Peyer's patch (tissue), 4 donors: ENCODE measurements at regions not wholly inside any gene's neighbourhood (a gene's known extent, or its start where the extent isn't known, plus 50 kb on each side); places are given as distances from the start of the nearest gene placed in this dataset.

Experiments used
- CTCF ChIP-seq, 6 experiments: fragments of 450-650 bp in 4 of 6; fragments of 200-600 bp in 2 of 6; sonication (generic) in 1 of 6; IDR thresholded peaks; one replicate each; pipeline ENCODE4 v1.5.1; 2017 to 2019; ENCODE audit warnings: antibody characterized with exemption in 6 of 6, mild to moderate bottlenecking in 3 of 6, moderate library complexity in 1 of 6
- POLR2A ChIP-seq, 2 donors: fragments of 450-650 bp; IDR thresholded peaks; one replicate each; pipeline ENCODE4 v1.5.1; 2017; ENCODE audit warnings: antibody characterized with exemption in 2 of 2, mild to moderate bottlenecking in 2 of 2, moderate library complexity in 2 of 2

DNA sequence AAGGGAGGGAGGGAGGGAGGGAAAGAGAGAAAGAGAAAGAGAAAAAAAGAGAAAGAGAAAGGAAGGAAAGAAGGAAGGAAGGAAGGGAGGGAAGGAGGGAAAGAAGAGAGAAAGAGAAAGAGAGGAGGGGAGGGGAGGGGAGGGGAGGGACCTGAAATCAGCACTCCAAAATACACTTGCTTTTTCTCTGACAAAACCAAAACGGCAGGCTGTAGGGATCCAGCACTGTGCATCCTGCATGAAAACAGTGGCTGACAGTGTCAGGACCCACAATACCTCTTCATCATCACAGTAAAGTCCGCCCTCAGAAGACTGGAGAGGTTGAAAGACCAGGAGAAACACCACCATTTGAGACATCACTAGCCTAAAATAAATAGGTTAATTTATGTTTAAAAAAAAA lies 156.0 kb upstream of the SOD1 start:
- TF ChIP-seq CTCF (IDR thresholded peaks at IDR 0.05) (no peak), POLR2A (IDR thresholded peaks at IDR 0.05) (no peak)
